HEK293 (cell line): ENCODE measurements at regions not wholly inside any gene's neighbourhood (a gene's known extent, or its start where the extent isn't known, plus 50 kb on each side); places are given as distances from the start of the nearest gene placed in this dataset.

Experiments
- CTCF ChIA-PET: fragments of 350-600 bp; formaldehyde crosslinking; extraction: SDS; loops from one replicate; lab custom pipeline; 2021; ENCODE audit warnings: antibody characterized with exemption; lab: Yijun Ruan, JAX
- POLR2A ChIA-PET: fragments of 300-600 bp; formaldehyde crosslinking; extraction: SDS; loops from one replicate; lab custom pipeline; 2020; ENCODE audit warnings: antibody characterized with exemption, inconsistent platforms; lab: Yijun Ruan, JAX
- H3K27ac ChIP-seq: fragments of 200-500 bp; sonication (Bioruptor generic); 2 replicates; pipeline ENCODE4 v1.5.1; 2014; ENCODE audit warnings: low read depth, low read length, control low read depth, inconsistent platforms; ENCODE audit errors: extremely low read depth
- H3K36me3 ChIP-seq, 2 experiments: fragments of 200-500 bp in 1 of 2; sonication (Bioruptor generic) in 1 of 2; 1 replicate in 1 of 2; 2 replicates in 1 of 2; pipeline ENCODE4 v1.5.1; 2014 to 2017; ENCODE audit warnings: inconsistent platforms in 2 of 2, low read length in 2 of 2; ENCODE audit not compliant: control insufficient read depth in 2 of 2, insufficient read depth in 1 of 2
- H3K4me1 ChIP-seq: fragments of 200-500 bp; sonication (Bioruptor generic); 2 replicates; pipeline ENCODE4 v1.5.1; 2014; ENCODE audit warnings: mild to moderate bottlenecking, low read length, inconsistent platforms; ENCODE audit not compliant: control insufficient read depth, insufficient read depth
- H3K4me3 ChIP-seq: 2 replicates; pipeline ENCODE4 v1.5.1; 2011; ENCODE audit warnings: low read depth, mild to moderate bottlenecking, control low read depth, low read length, moderate library complexity
- H3K9me3 ChIP-seq: fragments of 200-500 bp; sonication (Bioruptor generic); 2 replicates; pipeline ENCODE4 v1.5.1; 2014; ENCODE audit warnings: low read depth, low read length, inconsistent platforms; ENCODE audit not compliant: control insufficient read depth, insufficient read depth
- AEBP2 ChIP-seq: fragments of 450-650 bp; formaldehyde crosslinking; IDR thresholded peaks from 2 replicates; pipeline ENCODE4 v1.5.1; 2016; ENCODE audit warnings: missing biosample characterization, missing genetic modification characterization, borderline replicate concordance
- BCL6B ChIP-seq: fragments of 450-650 bp; formaldehyde crosslinking; IDR thresholded peaks from 2 replicates; pipeline ENCODE4 v1.5.1; 2017; ENCODE audit warnings: missing biosample characterization, missing genetic modification characterization
- HOXD13 ChIP-seq: sonication (generic); formaldehyde crosslinking; IDR thresholded peaks from 2 replicates; pipeline ENCODE4 v1.8.0; 2022; ENCODE audit warnings: missing genetic modification reagents, borderline replicate concordance
- INSM2 ChIP-seq: fragments of 450-650 bp; formaldehyde crosslinking; IDR thresholded peaks from 2 replicates; pipeline ENCODE4 v1.5.1; 2016; ENCODE audit warnings: missing biosample characterization, missing genetic modification characterization
- KLF8 ChIP-seq: fragments of 450-650 bp; formaldehyde crosslinking; IDR thresholded peaks from 2 replicates; pipeline ENCODE4 v1.5.1; 2016; ENCODE audit warnings: missing biosample characterization, missing genetic modification characterization
- OSR2 ChIP-seq: fragments of 450-650 bp; formaldehyde crosslinking; IDR thresholded peaks from 2 replicates; pipeline ENCODE4 v1.5.1; 2016; ENCODE audit warnings: missing biosample characterization, missing genetic modification characterization
- PRDM1 ChIP-seq: fragments of 450-650 bp; formaldehyde crosslinking; IDR thresholded peaks from 2 replicates; pipeline ENCODE4; 2016; ENCODE audit warnings: missing biosample characterization, missing genetic modification characterization
- ZBTB21 ChIP-seq: fragments of 450-650 bp; formaldehyde crosslinking; IDR thresholded peaks from 2 replicates; pipeline ENCODE4 v1.5.1; 2017; ENCODE audit warnings: missing biosample characterization, missing genetic modification characterization
- ZBTB26 ChIP-seq: fragments of 450-650 bp; formaldehyde crosslinking; optimal IDR thresholded peaks from 2 replicates; pipeline ENCODE3; 2016; ENCODE audit warnings: missing biosample characterization, mild to moderate bottlenecking, missing genetic modification characterization
- ZBTB49 ChIP-seq: fragments of 450-650 bp; formaldehyde crosslinking; IDR thresholded peaks from 2 replicates; pipeline ENCODE4 v1.5.1; 2016; ENCODE audit warnings: missing biosample characterization, missing genetic modification characterization, low read depth
- ZEB2 ChIP-seq: fragments of 450-650 bp; formaldehyde crosslinking; IDR thresholded peaks from 2 replicates; pipeline ENCODE4 v1.5.1; 2016; ENCODE audit warnings: missing biosample characterization, missing genetic modification characterization
- ZNF138 ChIP-seq: fragments of 450-650 bp; formaldehyde crosslinking; IDR thresholded peaks from 2 replicates; pipeline ENCODE4 v1.5.1; 2016; ENCODE audit warnings: missing biosample characterization, missing genetic modification characterization, borderline replicate concordance
- ZNF148 ChIP-seq: fragments of 450-650 bp; formaldehyde crosslinking; IDR thresholded peaks from 2 replicates; pipeline ENCODE4 v1.5.0; 2017; ENCODE audit warnings: missing biosample characterization, missing genetic modification characterization, borderline replicate concordance
- ZNF24 ChIP-seq: fragments of 450-650 bp; formaldehyde crosslinking; IDR thresholded peaks from 2 replicates; pipeline ENCODE4 v1.5.1; 2016; ENCODE audit warnings: missing biosample characterization, missing genetic modification characterization
- ZNF324 ChIP-seq: fragments of 450-650 bp; formaldehyde crosslinking; IDR thresholded peaks from 2 replicates; pipeline ENCODE4 v1.5.1; 2016; ENCODE audit warnings: missing biosample characterization, missing genetic modification characterization
- ZNF366 ChIP-seq: fragments of 450-650 bp; formaldehyde crosslinking; conservative IDR thresholded peaks from 2 replicates; pipeline ENCODE4 v1.5.1; 2016; ENCODE audit warnings: missing biosample characterization, missing genetic modification characterization
- ZNF394 ChIP-seq: fragments of 450-650 bp; formaldehyde crosslinking; IDR thresholded peaks from 2 replicates; pipeline ENCODE4 v1.5.1; 2016; ENCODE audit warnings: missing biosample characterization, missing genetic modification characterization, mild to moderate bottlenecking, moderate library complexity, borderline replicate concordance
- ZNF501 ChIP-seq: fragments of 450-650 bp; formaldehyde crosslinking; IDR thresholded peaks from 2 replicates; pipeline ENCODE4 v1.5.1; 2016; ENCODE audit warnings: missing biosample characterization, missing genetic modification characterization
- ZNF529 ChIP-seq: fragments of 450-650 bp; formaldehyde crosslinking; IDR thresholded peaks from 2 replicates; pipeline ENCODE4 v1.5.1; 2017; ENCODE audit warnings: missing genetic modification characterization, missing biosample characterization; ENCODE audit not compliant: insufficient replicate concordance
- ZNF571 ChIP-seq: fragments of 450-650 bp; formaldehyde crosslinking; IDR thresholded peaks from 2 replicates; pipeline ENCODE4 v1.5.0; 2017; ENCODE audit warnings: missing biosample characterization, missing genetic modification characterization
- ZNF626 ChIP-seq: fragments of 450-650 bp; sonication (Bioruptor Pico); formaldehyde crosslinking; IDR thresholded peaks from 2 replicates; pipeline ENCODE4 v1.5.1; 2018; ENCODE audit warnings: missing biosample characterization, missing genetic modification characterization, inconsistent platforms
- ZNF76 ChIP-seq: fragments of 450-650 bp; formaldehyde crosslinking; IDR thresholded peaks from 2 replicates; pipeline ENCODE4; 2016; ENCODE audit warnings: low read depth, missing biosample characterization, missing genetic modification characterization, borderline replicate concordance
- ZNF777 ChIP-seq: fragments of 450-650 bp; formaldehyde crosslinking; IDR thresholded peaks from 2 replicates; pipeline ENCODE4 v1.5.1; 2017; ENCODE audit warnings: missing biosample characterization, missing genetic modification characterization, borderline replicate concordance
- ZSCAN16 ChIP-seq: fragments of 450-650 bp; formaldehyde crosslinking; IDR thresholded peaks from 2 replicates; pipeline ENCODE4 v1.5.1; 2016; ENCODE audit warnings: missing biosample characterization, missing genetic modification characterization

GRCh38 chr1:188895611-188896010, 1582.1 kb downstream of the BRINP3 start:
- POLR2A ChIA-PET, result no interaction called here
- H3K4me1 ChIP-seq, result no peaks in the 10 kb centered on the region
- H3K4me3 ChIP-seq, result no peak overlapping the region
- TF ChIP-seq ZBTB26 (tag by site-specific recombination) (no peak), ZNF76 (tag by site-specific recombination) (no peak), ZNF138 (tag by site-specific recombination) (no peak), ZNF24 (tag by site-specific recombination) (no peak), ZNF571 (tag by site-specific recombination) (no peak), PRDM1 (tag by site-specific recombination) (no peak), ZSCAN16 (no peak), ZNF366 (tag by site-specific recombination) (no peak), ZNF148 (no peak), ZNF324 (tag by site-specific recombination) (no peak), ZNF501 (tag by site-specific recombination) (no peak), ZNF626 (tag by site-specific recombination) (no peak), ZNF529 (tag by site-specific recombination) (no peak), AEBP2 (tag by site-specific recombination) (no peak), KLF8 (tag by site-specific recombination) (no peak), INSM2 (tag by site-specific recombination) (no peak), ZNF394 (tag by site-specific recombination) (no peak)
- H3K27ac ChIP-seq, result no peak overlapping the region
- CTCF ChIA-PET, result interaction anchor here (0.6 kb wide), 1 partner anchor 1267 kb away, joined by 4 read pairs; no protein-coding TSS in a partner anchor
- H3K36me3 ChIP-seq, result no peaks in the 10 kb centered on the region
- H3K9me3 ChIP-seq, result no peaks in the 10 kb centered on the region

GRCh38 chr1:188903241-188903640, 1574.4 kb downstream of the BRINP3 start:
- Histone ChIP-seq H3K36me3 (no peaks in the 10 kb centered on the region), H3K4me3 (no peak overlapping the region), H3K4me1 (no peaks in the 10 kb centered on the region), H3K27ac (no peak overlapping the region), H3K9me3 (no peaks in the 10 kb centered on the region)
- CTCF ChIA-PET, result no interaction called here
- POLR2A ChIA-PET, result no interaction called here
- no peak for TF ChIP-seq ZEB2 (tag by site-specific recombination)
- no peak for TF ChIP-seq ZBTB49 (tag by site-specific recombination)
- TF ChIP-seq ZNF777 (tag by site-specific recombination), result no peak
- TF ChIP-seq ZBTB21 (tag by site-specific recombination), result no peak
- TF ChIP-seq ZNF324 (tag by site-specific recombination), result no peak
- TF ChIP-seq HOXD13, result no peak
- TF ChIP-seq OSR2 (tag by site-specific recombination), result no peak
- TF ChIP-seq BCL6B (tag by site-specific recombination), result no peak
